Type B pancreatic cell (in vitro differentiated cells): ENCODE measurements at regions not wholly inside any gene's neighbourhood (a gene's known extent, or its start where the extent isn't known, plus 50 kb on each side); places are given as distances from the start of the nearest gene placed in this dataset.

ENCODE experiments used
- DNase-seq: peaks from one replicate; pipeline ENCODE4 v3.0.0; 2021; ENCODE audit warnings: mixed read lengths; ENCODE audit not compliant: unreplicated experiment; ENCODE audit errors: extremely low spot score
- H3K27ac Mint-ChIP-seq: 2 replicates; pipeline ENCODE4 v1.8.0; 2021; ENCODE audit warnings: mild to moderate bottlenecking, mixed read lengths
- H3K27me3 Mint-ChIP-seq: 2 replicates; pipeline ENCODE4 v1.8.0; 2021; ENCODE audit warnings: mixed read lengths
- H3K36me3 Mint-ChIP-seq: 2 replicates; pipeline ENCODE4 v1.8.0; 2021; ENCODE audit warnings: mixed read lengths
- H3K4me1 Mint-ChIP-seq: one replicate; pipeline ENCODE4 v1.8.0; 2021; ENCODE audit warnings: mixed read lengths; ENCODE audit not compliant: unreplicated experiment
- H3K4me3 Mint-ChIP-seq: 2 replicates; pipeline ENCODE4 v1.8.0; 2021; ENCODE audit warnings: mild to moderate bottlenecking, mixed read lengths
- H3K9me3 Mint-ChIP-seq: 2 replicates; pipeline ENCODE4 v1.8.0; 2021; ENCODE audit warnings: mixed read lengths
- CTCF ChIP-seq: fragments of 200-600 bp; sonication (generic); conservative IDR thresholded peaks from 2 replicates; pipeline ENCODE4 v1.5.0; 2021; ENCODE audit warnings: antibody characterized with exemption, mild to moderate bottlenecking

DNA sequence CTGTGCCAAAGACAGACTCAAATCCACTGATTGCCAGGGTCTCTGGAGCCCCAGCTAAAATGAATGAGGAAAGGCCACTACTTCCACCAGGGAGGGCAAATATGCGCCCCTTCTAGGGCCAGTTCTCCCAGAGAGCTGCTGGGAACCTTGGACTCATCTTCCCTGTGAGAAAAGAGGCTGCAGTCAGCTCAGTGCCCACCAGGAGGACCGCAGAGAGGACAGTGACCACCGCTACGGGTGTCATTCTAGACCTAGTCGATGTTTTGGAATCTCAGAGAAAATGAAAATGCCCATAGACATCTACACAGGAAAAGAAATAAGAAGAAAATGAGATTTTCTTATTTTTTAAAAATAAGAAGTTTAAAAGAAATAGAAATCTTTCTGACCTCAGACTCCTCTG lies 235.1 kb downstream of the UQCRFS1 start:
- DNase-seq: no peak
- Mint-ChIP-seq H3K4me1 (no peaks in the 10 kb centered on the region), H3K27me3 (peaks cover 13% of the 10 kb centered on the region), H3K9me3 (no peaks in the 10 kb centered on the region), H3K36me3 (no peaks in the 10 kb centered on the region), H3K4me3 (no peak overlapping the region), H3K27ac (no peak overlapping the region)
- TF ChIP-seq CTCF: peak; percentile 70

- Mint-ChIP-seq H3K27ac (no peak overlapping the region), H3K36me3 (no peaks in the 10 kb centered on the region), H3K27me3 (peaks cover 9% of the 10 kb centered on the region), H3K9me3 (no peaks in the 10 kb centered on the region), H3K4me1 (peaks cover 7% of the 10 kb centered on the region), H3K4me3 (no peak overlapping the region)
- no peak for DNase-seq
- no peak for TF ChIP-seq CTCF
These were observed 240.7 kb downstream of the UQCRFS1 start for GRCh38 chr19:28972058-28972852.

- Mint-ChIP-seq H3K36me3 (no peaks in the 10 kb centered on the region), H3K4me1 (peaks cover 14% of the 10 kb centered on the region), H3K27me3 (peaks cover 13% of the 10 kb centered on the region), H3K27ac (no peak overlapping the region), H3K4me3 (no peak overlapping the region), H3K9me3 (no peaks in the 10 kb centered on the region)
- no peak for DNase-seq
- TF ChIP-seq CTCF: no peak
These were observed 241.4 kb downstream of the UQCRFS1 start for GRCh38 chr19:28971513-28971912.

DNA sequence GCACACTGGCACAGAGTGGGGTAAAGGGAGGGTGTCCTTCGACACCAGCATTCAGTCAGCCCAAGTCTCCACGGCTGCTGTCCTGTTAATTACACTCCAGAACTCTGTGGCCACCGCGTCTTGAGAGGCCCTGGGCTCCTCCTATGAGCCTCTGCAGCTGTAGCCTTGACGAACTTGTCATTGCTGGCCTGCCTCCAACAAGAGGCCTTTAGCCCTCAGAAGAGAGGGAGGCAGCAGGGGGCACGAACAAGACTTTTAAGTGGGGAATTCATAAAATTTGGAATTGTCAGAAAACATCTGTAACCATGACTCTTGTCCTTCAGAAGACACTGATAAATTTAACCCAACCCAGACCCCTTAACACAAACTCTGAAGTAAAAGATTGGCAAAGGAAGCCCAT lies 241.9 kb downstream of the UQCRFS1 start:
- Mint-ChIP-seq H3K9me3 (no peaks in the 10 kb centered on the region), H3K4me1 (peaks cover 15% of the 10 kb centered on the region), H3K27ac (no peak overlapping the region), H3K36me3 (no peaks in the 10 kb centered on the region), H3K4me3 (no peak overlapping the region), H3K27me3 (peaks cover 13% of the 10 kb centered on the region)
- no peak for DNase-seq
- TF ChIP-seq CTCF: no peak

- Mint-ChIP-seq H3K27ac (no peak overlapping the region), H3K36me3 (no peaks in the 10 kb centered on the region), H3K9me3 (no peaks in the 10 kb centered on the region), H3K4me1 (peaks cover 15% of the 10 kb centered on the region), H3K27me3 (peaks cover 7% of the 10 kb centered on the region), H3K4me3 (no peak overlapping the region)
- no peak for TF ChIP-seq CTCF
- no peak for DNase-seq
These were observed 244.2 kb downstream of the UQCRFS1 start for GRCh38 chr19:28968721-28969120.
